BE2C (cell line): ENCODE measurements at regions not wholly inside any gene's neighbourhood (a gene's known extent, or its start where the extent isn't known, plus 50 kb on each side); places are given as distances from the start of the nearest gene placed in this dataset.

Experiments
- DNase-seq: peaks from one replicate; pipeline ENCODE4 v3.0.0-alpha.2; 2020
- H3K27me3 ChIP-seq: fragments of 250-450 bp; sonication (Bioruptor Pico); 2 replicates; pipeline ENCODE4 v1.5.1; 2020; ENCODE audit warnings: mild to moderate bottlenecking
- H3K36me3 ChIP-seq: fragments of 250-450 bp; sonication (Bioruptor Pico); 2 replicates; pipeline ENCODE4 v1.5.1; 2020; ENCODE audit warnings: mild to moderate bottlenecking
- H3K4me1 ChIP-seq: fragments of 250-450 bp; sonication (Bioruptor Pico); 2 replicates; pipeline ENCODE4 v1.5.1; 2020
- H3K4me3 ChIP-seq: 2 replicates; pipeline ENCODE4 v1.5.1; 2011; ENCODE audit warnings: low read depth, low read length
- H3K9me3 ChIP-seq: fragments of 250-450 bp; sonication (Bioruptor Pico); 2 replicates; pipeline ENCODE4 v1.5.1; 2020
- CTCF ChIP-seq: IDR thresholded peaks from 2 replicates; pipeline ENCODE4 v1.5.1; 2012; ENCODE audit warnings: mild to moderate bottlenecking, low read depth, low read length

DNA sequence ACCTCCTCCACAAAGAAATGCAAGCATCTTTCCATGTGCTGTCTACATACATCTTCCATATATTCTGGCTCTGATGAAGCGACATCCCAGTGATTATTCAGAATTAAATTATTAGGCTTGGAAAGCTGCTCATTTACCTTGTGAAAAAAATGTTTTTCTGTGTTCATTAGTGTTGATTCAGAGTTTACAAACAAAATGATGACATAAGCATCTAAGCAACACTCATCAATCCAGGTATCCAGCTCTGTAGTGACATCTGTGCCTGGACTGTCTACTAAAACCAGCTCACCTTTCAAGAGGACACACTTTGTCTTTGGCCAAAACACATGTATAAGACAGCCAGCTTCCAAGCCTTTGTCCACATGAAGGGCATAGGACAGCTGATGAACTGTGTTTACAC is 51.1 kb upstream of the SPATA31C2 start:
- Histone ChIP-seq H3K9me3 (no peaks in the 10 kb centered on the region), H3K36me3 (no peaks in the 10 kb centered on the region), H3K4me3 (no peak overlapping the region), H3K4me1 (no peaks in the 10 kb centered on the region), H3K27me3 (no peaks in the 10 kb centered on the region)
- DNase-seq: no peak
- TF ChIP-seq CTCF: no peak
